ENCODE measurements at regions not wholly inside any gene's neighbourhood (a gene's known extent, or its start where the extent isn't known, plus 50 kb on each side); places are given as distances from the start of the nearest gene placed in this dataset.
"Not testable (repeated sequence)": the region's sequence is repeated elsewhere in the genome, so short reads cannot be mapped to it uniquely, and the experiment has no call there.

- not testable (repeated sequence) for DNase-seq
Observed at GRCh38 chr11:116666673-116667249, 106.0 kb downstream of the BUD13 start.

- no peak for DNase-seq
Observed at GRCh38 chr11:116665523-116665922, 107.3 kb downstream of the BUD13 start.

- DNase-seq: no peak
Observed at GRCh38 chr11:116661056-116661455, 111.7 kb downstream of the BUD13 start.

- DNase-seq: no peak
Observed at GRCh38 chr11:116660011-116660410, 112.8 kb downstream of the BUD13 start.

GRCh38 chr11:116658876-116659535 is 113.8 kb downstream of the BUD13 start:
- no peak for DNase-seq

- DNase-seq: no peak
Observed at GRCh38 chr11:116657842-116658825, 114.7 kb downstream of the BUD13 start.

- DNase-seq: no peak
Observed at GRCh38 chr11:116656011-116656410, 116.8 kb downstream of the BUD13 start.

GRCh38 chr11:116654526-116654925 is 118.3 kb downstream of the BUD13 start:
- no peak for DNase-seq

- DNase-seq: no peak
Observed at GRCh38 chr11:116653206-116653605, 119.6 kb downstream of the BUD13 start.

- no peak for DNase-seq
Observed at GRCh38 chr11:116651737-116652237, 121.0 kb downstream of the BUD13 start.

GRCh38 chr11:116651098-116651736 is 121.6 kb downstream of the BUD13 start:
- DNase-seq: no peak

GRCh38 chr11:116650052-116650451 is 122.7 kb downstream of the BUD13 start:
- no peak for DNase-seq

GRCh38 chr11:116649268-116649667 is 123.5 kb downstream of the BUD13 start:
- no peak for DNase-seq

- no peak for DNase-seq
Observed at GRCh38 chr11:116648247-116649174, 124.3 kb downstream of the BUD13 start.

- no peak for DNase-seq
Observed at GRCh38 chr11:116647305-116648080, 125.3 kb downstream of the BUD13 start.

- no peak for DNase-seq
Observed at GRCh38 chr11:116646191-116646590, 126.6 kb downstream of the BUD13 start.

GRCh38 chr11:116644941-116645305 is 127.9 kb downstream of the BUD13 start:
- DNase-seq: no peak

GRCh38 chr11:116644201-116644940 is 128.4 kb downstream of the BUD13 start:
- DNase-seq: no peak

GRCh38 chr11:116643521-116643920 is 129.3 kb downstream of the BUD13 start:
- DNase-seq: no peak

GRCh38 chr11:116642902-116643301 is 129.9 kb downstream of the BUD13 start:
- no peak for DNase-seq

Measured in NCI-H1436 treated with DMSO at 0.1 percent for 48 hours (cell line).